Activated CD4-positive, alpha-beta T cell treated with anti-CD3 and anti-CD28 coated beads for 36 hours (primary cell): ENCODE measurements at regions not wholly inside any gene's neighbourhood (a gene's known extent, or its start where the extent isn't known, plus 50 kb on each side); places are given as distances from the start of the nearest gene placed in this dataset.

ENCODE experiments used
- ATAC-seq: fragments of 200-7000 bp; cut with Tn5 transposase; one replicate; pipeline ENCODE4 v1.10.0; 2021; ENCODE audit warnings: mild to moderate bottlenecking, moderate library complexity
- CTCF ChIA-PET: fragments of 350-600 bp; sonication (Branson Sonifier 250); formaldehyde crosslinking; loops from one replicate; lab custom pipeline; 2021; ENCODE audit warnings: antibody characterized with exemption; lab: Charles Lee
- POLR2A ChIA-PET: fragments of 350-600 bp; sonication (Branson Sonifier 250); formaldehyde crosslinking; loops from one replicate; lab custom pipeline; 2021; ENCODE audit warnings: antibody characterized with exemption, inconsistent platforms; lab: Charles Lee
- DNase-seq: peaks from one replicate; pipeline ENCODE4 v3.0.0-alpha.2; 2020
- H3K27ac Mint-ChIP-seq: one replicate; pipeline ENCODE4 v1.8.0; 2021; ENCODE audit warnings: mixed read lengths
- H3K27me3 Mint-ChIP-seq: one replicate; pipeline ENCODE4 v1.8.0; 2021; ENCODE audit warnings: mixed read lengths
- H3K36me3 Mint-ChIP-seq: one replicate; pipeline ENCODE4 v1.8.0; 2021; ENCODE audit warnings: low read depth, mixed read lengths
- H3K4me1 Mint-ChIP-seq: one replicate; pipeline ENCODE4 v1.8.0; 2021; ENCODE audit warnings: mixed read lengths
- H3K4me3 Mint-ChIP-seq: one replicate; pipeline ENCODE4 v1.8.0; 2021; ENCODE audit warnings: mild to moderate bottlenecking, moderate library complexity, mixed read lengths
- H3K9me3 Mint-ChIP-seq: one replicate; pipeline ENCODE4 v1.8.0; 2021; ENCODE audit warnings: low read depth, mixed read lengths
- intact Hi-C, 2 experiments: fragments of 100-400 bp; cut with DNase I in 1 of 2; cut with micrococcal nuclease in 1 of 2; formaldehyde crosslinking; loops; one replicate each; pipeline versions ENCODE4 v1.14.2 to v1.15.1; 2022 to 2024; cut with DNase I, micrococcal nuclease

- no peaks in the 10 kb centered on the region for H3K27me3 Mint-ChIP-seq
- no peaks in the 10 kb centered on the region for H3K4me1 Mint-ChIP-seq
- H3K9me3 Mint-ChIP-seq: peaks cover 3% of the 10 kb centered on the region
- H3K36me3 Mint-ChIP-seq: no peaks in the 10 kb centered on the region
- intact Hi-C loops: no loop called here
- CTCF ChIA-PET: no interaction called here
- ATAC-seq (no peak), DNase-seq (no peak)
- no peak overlapping the region for H3K27ac Mint-ChIP-seq
- H3K4me3 Mint-ChIP-seq: no peak overlapping the region
- POLR2A ChIA-PET: no interaction called here
These were observed 51.0 kb downstream of the FAT4 start for GRCh38 chr4:125365731-125366130.

- no peaks in the 10 kb centered on the region for H3K36me3 Mint-ChIP-seq
- DNase-seq: no peak
- H3K9me3 Mint-ChIP-seq: peaks cover 3% of the 10 kb centered on the region
- no peak overlapping the region for H3K27ac Mint-ChIP-seq
- POLR2A ChIA-PET: no interaction called here
- CTCF ChIA-PET: no interaction called here
- intact Hi-C loops: no loop called here
- no peaks in the 10 kb centered on the region for H3K4me1 Mint-ChIP-seq
- no peak overlapping the region for H3K4me3 Mint-ChIP-seq
- no peak for ATAC-seq
- H3K27me3 Mint-ChIP-seq: no peaks in the 10 kb centered on the region
These were observed 53.4 kb downstream of the FAT4 start for GRCh38 chr4:125368146-125368545.

- no peak for DNase-seq
- CTCF ChIA-PET: no interaction called here
- H3K36me3 Mint-ChIP-seq: no peaks in the 10 kb centered on the region
- H3K27me3 Mint-ChIP-seq: no peaks in the 10 kb centered on the region
- no peak overlapping the region for H3K27ac Mint-ChIP-seq
- intact Hi-C loops: no loop called here
- no peaks in the 10 kb centered on the region for H3K4me1 Mint-ChIP-seq
- H3K9me3 Mint-ChIP-seq: peaks cover 3% of the 10 kb centered on the region
- POLR2A ChIA-PET: no interaction called here
- no peak for ATAC-seq
- H3K4me3 Mint-ChIP-seq: no peak overlapping the region
These were observed 53.9 kb downstream of the FAT4 start for GRCh38 chr4:125368671-125369081.

- intact Hi-C loops: no loop called here
- POLR2A ChIA-PET: no interaction called here
- H3K27ac Mint-ChIP-seq: no peak overlapping the region
- ATAC-seq (no peak), DNase-seq (no peak)
- no peak overlapping the region for H3K4me3 Mint-ChIP-seq
- no peaks in the 10 kb centered on the region for H3K27me3 Mint-ChIP-seq
- H3K4me1 Mint-ChIP-seq: no peaks in the 10 kb centered on the region
- CTCF ChIA-PET: no interaction called here
- H3K9me3 Mint-ChIP-seq: peaks cover 3% of the 10 kb centered on the region
- H3K36me3 Mint-ChIP-seq: no peaks in the 10 kb centered on the region
These were observed 54.3 kb downstream of the FAT4 start for GRCh38 chr4:125369098-125369497.

- Mint-ChIP-seq H3K9me3 (no peaks in the 10 kb centered on the region), H3K27me3 (no peaks in the 10 kb centered on the region), H3K4me1 (no peaks in the 10 kb centered on the region), H3K27ac (no peak overlapping the region), H3K4me3 (no peak overlapping the region), H3K36me3 (no peaks in the 10 kb centered on the region)
- ATAC-seq (no peak), DNase-seq (no peak)
- intact Hi-C loops: no loop called here
- POLR2A ChIA-PET: no interaction called here
- CTCF ChIA-PET: no interaction called here
These were observed 55.7 kb downstream of the FAT4 start for GRCh38 chr4:125370478-125370877.

- no peaks in the 10 kb centered on the region for H3K36me3 Mint-ChIP-seq
- H3K4me1 Mint-ChIP-seq: no peaks in the 10 kb centered on the region
- POLR2A ChIA-PET: no interaction called here
- DNase-seq: no peak
- H3K27ac Mint-ChIP-seq: no peak overlapping the region
- H3K4me3 Mint-ChIP-seq: no peak overlapping the region
- no peaks in the 10 kb centered on the region for H3K27me3 Mint-ChIP-seq
- CTCF ChIA-PET: no interaction called here
- H3K9me3 Mint-ChIP-seq: no peaks in the 10 kb centered on the region
- intact Hi-C loops: no loop called here
- ATAC-seq: no peak
These were observed 68.2 kb downstream of the FAT4 start for GRCh38 chr4:125382995-125383394.

GRCh38 chr4:125387770-125388169 lies 73.0 kb downstream of the FAT4 start:
- no peak overlapping the region for H3K4me3 Mint-ChIP-seq
- DNase-seq (no peak), ATAC-seq (no peak)
- peaks cover 3% of the 10 kb centered on the region for H3K9me3 Mint-ChIP-seq
- H3K4me1 Mint-ChIP-seq: no peaks in the 10 kb centered on the region
- intact Hi-C loops: no loop called here
- no peaks in the 10 kb centered on the region for H3K27me3 Mint-ChIP-seq
- H3K27ac Mint-ChIP-seq: no peak overlapping the region
- ChIA-PET CTCF (no interaction called here), POLR2A (interaction anchor here (0.6 kb wide), 1 partner anchor 18 kb away, joined by 5 read pairs; no protein-coding TSS in a partner anchor)
- H3K36me3 Mint-ChIP-seq: no peaks in the 10 kb centered on the region

- intact Hi-C loops: no loop called here
- no peaks in the 10 kb centered on the region for H3K4me1 Mint-ChIP-seq
These were observed 73.9 kb downstream of the FAT4 start for GRCh38 chr4:125388613-125389012.

GRCh38 chr4:125389713-125390112 lies 75.0 kb downstream of the FAT4 start:
- intact Hi-C loops: no loop called here
- H3K27me3 Mint-ChIP-seq: no peaks in the 10 kb centered on the region
- no peak overlapping the region for H3K27ac Mint-ChIP-seq
- DNase-seq (no peak), ATAC-seq (no peak)
- CTCF ChIA-PET: no interaction called here
- H3K4me3 Mint-ChIP-seq: no peak overlapping the region
- POLR2A ChIA-PET: no interaction called here
- H3K9me3 Mint-ChIP-seq: peaks cover 3% of the 10 kb centered on the region
- H3K4me1 Mint-ChIP-seq: no peaks in the 10 kb centered on the region
- no peaks in the 10 kb centered on the region for H3K36me3 Mint-ChIP-seq

More at GRCh38 chr4:125388613-125389012, 73.9 kb downstream of the FAT4 start:
- Mint-ChIP-seq H3K27me3 (no peaks in the 10 kb centered on the region), H3K36me3 (no peaks in the 10 kb centered on the region), H3K9me3 (peaks cover 3% of the 10 kb centered on the region), H3K27ac (no peak overlapping the region), H3K4me3 (no peak overlapping the region)
- DNase-seq: no peak
- ChIA-PET POLR2A (no interaction called here), CTCF (no interaction called here)
- ATAC-seq: no peak

GRCh38 chr4:125390126-125390525 lies 75.4 kb downstream of the FAT4 start:
- Mint-ChIP-seq H3K27me3 (no peaks in the 10 kb centered on the region), H3K27ac (no peak overlapping the region), H3K4me3 (no peak overlapping the region), H3K36me3 (no peaks in the 10 kb centered on the region), H3K9me3 (peaks cover 3% of the 10 kb centered on the region), H3K4me1 (no peaks in the 10 kb centered on the region)
- ChIA-PET CTCF (interaction anchor here (0.9 kb wide), 1 partner anchor 12 kb away, joined by 3 read pairs; no protein-coding TSS in a partner anchor), POLR2A (no interaction called here)
- intact Hi-C loops: no loop called here
- ATAC-seq (no peak), DNase-seq (no peak)

GRCh38 chr4:125390727-125391126 lies 76.0 kb downstream of the FAT4 start:
- Mint-ChIP-seq H3K27ac (no peak overlapping the region), H3K9me3 (peaks cover 3% of the 10 kb centered on the region), H3K4me3 (no peak overlapping the region), H3K4me1 (no peaks in the 10 kb centered on the region), H3K36me3 (no peaks in the 10 kb centered on the region), H3K27me3 (no peaks in the 10 kb centered on the region)
- POLR2A ChIA-PET: no interaction called here
- DNase-seq (no peak), ATAC-seq (no peak)
- CTCF ChIA-PET: interaction anchor here (0.9 kb wide), 1 partner anchor 11 kb away, joined by 3 read pairs; no protein-coding TSS in a partner anchor
- intact Hi-C loops: no loop called here

GRCh38 chr4:125392694-125393093 lies 77.9 kb downstream of the FAT4 start:
- CTCF ChIA-PET: no interaction called here
- no peaks in the 10 kb centered on the region for H3K36me3 Mint-ChIP-seq
- POLR2A ChIA-PET: no interaction called here
- ATAC-seq: no peak
- no peaks in the 10 kb centered on the region for H3K4me1 Mint-ChIP-seq
- H3K9me3 Mint-ChIP-seq: peaks cover 5% of the 10 kb centered on the region
- DNase-seq: no peak
- intact Hi-C loops: no loop called here
- H3K27me3 Mint-ChIP-seq: no peaks in the 10 kb centered on the region
- no peak overlapping the region for H3K4me3 Mint-ChIP-seq
- H3K27ac Mint-ChIP-seq: no peak overlapping the region

GRCh38 chr4:125393825-125394224 lies 79.1 kb downstream of the FAT4 start:
- Mint-ChIP-seq H3K27me3 (no peaks in the 10 kb centered on the region), H3K27ac (no peak overlapping the region), H3K36me3 (no peaks in the 10 kb centered on the region), H3K9me3 (peaks cover 5% of the 10 kb centered on the region), H3K4me3 (no peak overlapping the region), H3K4me1 (no peaks in the 10 kb centered on the region)
- ChIA-PET CTCF (interaction anchor here (0.6 kb wide), 2 partner anchors 10 to 1488 kb away, joined by 3 read pairs; no protein-coding TSS in a partner anchor), POLR2A (no interaction called here)
- intact Hi-C loops: no loop called here
- DNase-seq: no peak
- ATAC-seq: no peak
